Stimulated activated CD4-positive, alpha-beta T cell treated with anti-CD3 and anti-CD28 coated beads, Interleukin-12 subunit alpha, Interleukin-12 subunit beta, amount 100 ng/mL, for 48 hours (primary cell): ENCODE measurements at regions not wholly inside any gene's neighbourhood (a gene's known extent, or its start where the extent isn't known, plus 50 kb on each side); places are given as distances from the start of the nearest gene placed in this dataset.
"Not testable (repeated sequence)": the region's sequence is repeated elsewhere in the genome, so short reads cannot be mapped to it uniquely, and the experiment has no call there.

Experiments
- DNase-seq, 3 donors: peaks; one replicate each; pipeline ENCODE4 v3.0.0-alpha.2; 2020; ENCODE audit warnings: low read depth in 2 of 3, low spot score in 1 of 3

GRCh38 chr21:15455819-15456462 lies 273.8 kb upstream of the USP25 start:
- no peak for DNase-seq

GRCh38 chr21:15457965-15458364 lies 271.8 kb upstream of the USP25 start:
- no peak for DNase-seq

GRCh38 chr21:15462092-15462491 lies 267.7 kb upstream of the USP25 start:
- no peak for DNase-seq

DNA sequence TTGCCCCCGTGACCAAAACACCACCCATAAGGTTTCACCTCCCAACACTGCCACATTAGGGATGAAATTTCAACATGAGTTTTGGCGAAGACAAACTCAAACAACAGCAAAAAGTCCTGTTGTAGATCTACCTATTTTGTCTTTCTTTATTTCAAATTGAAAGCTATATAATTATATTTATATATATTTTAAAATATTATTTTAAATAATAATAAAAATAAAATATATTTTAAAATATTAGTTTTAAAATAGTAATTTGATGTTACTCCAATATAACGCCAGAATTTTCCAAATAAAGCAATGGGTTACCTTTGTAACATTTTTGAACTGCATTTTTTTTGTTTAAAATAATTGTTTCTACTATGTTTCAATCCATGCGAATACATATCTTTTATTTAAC lies 263.5 kb upstream of the USP25 start:
- DNase-seq: no peak

DNA sequence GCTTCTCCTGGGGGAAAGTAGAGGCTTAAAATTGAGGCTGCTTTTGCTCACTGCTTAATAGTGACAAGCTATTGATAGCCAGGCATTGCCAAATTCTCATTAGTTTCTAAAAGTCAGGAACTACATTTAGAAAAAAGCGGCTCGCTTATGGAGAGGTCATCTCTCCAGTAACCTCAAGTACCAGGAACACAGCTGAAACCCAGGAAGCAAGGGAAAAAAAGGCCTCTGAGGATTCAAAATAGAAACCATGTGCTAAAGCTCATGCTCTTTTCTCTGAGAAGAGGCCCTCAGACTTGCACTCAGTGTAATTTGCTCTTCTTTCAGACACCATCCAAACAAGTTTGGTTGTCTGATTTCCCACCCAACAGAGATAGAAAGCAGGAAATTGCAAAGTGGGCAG lies 261.4 kb upstream of the USP25 start:
- DNase-seq: no peak

- no peak for DNase-seq
Measured at GRCh38 chr21:15472108-15473040, 257.4 kb upstream of the USP25 start.

GRCh38 chr21:15477773-15478172 lies 252.0 kb upstream of the USP25 start:
- DNase-seq: not testable (repeated sequence)

DNA sequence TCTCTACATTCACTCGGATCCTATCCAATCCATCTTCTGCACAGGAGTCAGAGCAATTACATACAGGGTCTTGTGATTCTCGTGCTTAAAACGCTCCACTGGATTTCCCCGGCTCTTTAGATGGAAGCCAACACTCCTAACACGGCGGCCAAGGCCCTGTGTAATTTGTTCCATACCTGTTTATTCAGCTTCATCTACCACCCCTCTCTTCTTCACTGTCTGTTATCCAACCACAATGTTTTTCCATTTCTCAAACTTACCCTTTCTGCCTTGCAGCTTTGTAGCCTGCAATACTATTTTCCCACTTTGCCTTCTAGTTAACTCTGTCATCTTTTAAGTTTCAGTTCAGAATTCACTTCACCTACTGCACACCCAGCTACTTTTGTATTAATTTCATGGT lies 249.6 kb upstream of the USP25 start:
- DNase-seq: no peak

GRCh38 chr21:15483138-15483780 lies 246.5 kb upstream of the USP25 start:
- DNase-seq: peak; percentile 64 to 73 (median 66)

DNA sequence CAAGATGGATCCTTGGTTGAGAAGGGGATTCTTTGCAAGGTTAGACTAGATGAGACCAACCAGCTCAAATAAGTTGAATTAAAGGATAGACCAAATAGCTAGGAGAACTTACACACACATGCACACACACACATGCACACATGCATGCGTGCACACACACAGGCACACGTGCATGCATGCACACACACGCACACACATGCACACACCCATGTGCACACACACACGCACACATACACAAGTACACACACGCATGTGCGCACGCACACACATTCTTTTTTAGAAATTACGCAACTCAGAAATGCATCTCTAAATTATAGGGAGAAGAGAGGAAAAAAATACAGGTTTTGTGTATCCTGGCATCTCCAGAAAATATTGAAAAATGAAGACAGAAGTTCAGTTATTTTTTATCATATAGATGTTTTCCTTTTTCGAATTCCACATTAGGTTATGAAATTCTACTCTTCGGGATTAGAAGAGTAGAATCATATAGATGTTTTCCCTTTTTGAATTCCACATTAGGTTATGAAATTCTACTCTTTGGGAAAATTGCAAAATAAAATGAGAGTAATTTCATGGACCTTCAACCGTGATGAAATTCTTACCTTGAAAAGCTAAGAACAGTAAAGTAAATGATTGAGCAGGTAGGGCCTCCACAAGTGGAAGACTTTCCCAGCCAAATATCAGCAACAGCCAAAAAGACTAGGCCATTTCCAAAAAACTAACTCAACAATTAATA lies 243.2 kb upstream of the USP25 start:
- no peak for DNase-seq

DNA sequence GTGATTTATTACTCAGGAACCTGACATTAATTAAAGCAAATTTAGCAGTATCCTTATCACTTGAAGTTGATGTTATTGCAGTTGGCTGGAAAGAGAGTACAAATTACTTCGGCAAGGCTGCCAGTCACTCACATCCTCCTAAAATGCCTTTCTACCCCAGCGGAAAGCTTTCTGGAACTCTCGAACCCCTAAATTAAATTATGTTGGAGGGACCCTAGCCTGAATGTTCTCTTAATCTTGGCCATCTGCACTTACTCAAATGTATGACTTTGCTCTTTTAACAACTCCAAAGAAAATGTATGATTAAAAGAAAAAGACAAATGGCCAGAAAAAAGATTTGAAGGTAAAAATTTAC lies 242.6 kb upstream of the USP25 start:
- no peak for DNase-seq

- no peak for DNase-seq
Measured at GRCh38 chr21:15491100-15491499, 238.7 kb upstream of the USP25 start.

- no peak for DNase-seq
Measured at GRCh38 chr21:15493646-15494045, 236.1 kb upstream of the USP25 start.

- no peak for DNase-seq
Measured at GRCh38 chr21:15494481-15494880, 235.3 kb upstream of the USP25 start.

DNA sequence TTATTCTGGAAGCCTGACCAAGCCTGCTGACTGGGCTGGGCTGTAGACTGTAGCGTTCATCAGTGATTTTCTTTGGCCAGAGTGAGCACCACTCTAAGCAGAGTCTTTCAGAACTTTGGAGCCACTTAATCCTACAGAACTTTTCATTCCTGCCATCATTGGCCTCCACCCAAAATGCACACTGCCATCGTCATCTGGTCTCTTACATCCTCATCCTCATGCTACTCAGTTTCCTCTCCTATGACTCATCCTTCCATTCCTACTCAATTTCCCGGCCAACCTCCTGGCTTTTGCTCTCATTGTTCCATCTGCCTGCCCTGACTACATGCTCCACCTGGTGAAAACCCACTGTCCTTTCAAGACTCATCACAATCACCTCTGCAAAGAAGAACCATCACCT lies 233.8 kb upstream of the USP25 start:
- DNase-seq: no peak

GRCh38 chr21:15496911-15497310 lies 232.9 kb upstream of the USP25 start:
- DNase-seq: no peak

DNA sequence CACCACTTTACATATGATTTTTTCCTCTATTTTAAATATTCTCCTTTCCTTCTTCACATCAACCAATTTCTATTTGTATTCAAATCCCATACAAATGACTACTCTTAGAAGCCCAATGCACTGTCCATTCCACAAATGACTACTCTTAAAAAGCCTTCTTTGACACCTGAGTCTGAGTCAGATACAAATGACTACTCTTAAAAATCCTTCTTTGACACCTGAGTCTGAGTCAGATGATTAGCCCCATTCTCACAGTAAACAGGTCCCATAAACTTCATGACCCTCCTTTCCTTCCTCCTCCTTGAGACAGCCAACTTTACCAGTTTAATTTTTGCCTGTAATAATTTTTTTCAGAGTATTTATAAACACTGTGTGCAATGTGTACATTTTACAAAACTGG lies 231.3 kb upstream of the USP25 start:
- DNase-seq: no peak

DNA sequence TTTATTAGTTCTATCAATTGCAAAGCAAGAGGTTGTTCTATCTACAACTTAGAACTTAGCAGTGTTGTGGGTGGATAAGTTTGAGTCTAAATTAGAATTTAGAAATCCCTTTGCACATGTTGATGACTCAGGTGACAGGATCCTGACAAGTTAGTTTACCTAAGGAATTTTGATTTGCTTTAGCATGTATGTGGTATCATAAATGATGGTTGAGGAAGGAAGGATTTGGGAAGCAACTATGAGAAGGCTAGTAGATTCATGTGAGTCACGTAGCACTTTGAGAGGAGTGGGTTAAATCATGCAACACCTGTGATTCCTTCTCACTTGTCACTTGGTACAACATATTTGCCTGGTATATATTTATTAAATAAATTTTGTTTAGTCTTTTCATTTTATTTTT lies 223.7 kb upstream of the USP25 start:
- no peak for DNase-seq

DNA sequence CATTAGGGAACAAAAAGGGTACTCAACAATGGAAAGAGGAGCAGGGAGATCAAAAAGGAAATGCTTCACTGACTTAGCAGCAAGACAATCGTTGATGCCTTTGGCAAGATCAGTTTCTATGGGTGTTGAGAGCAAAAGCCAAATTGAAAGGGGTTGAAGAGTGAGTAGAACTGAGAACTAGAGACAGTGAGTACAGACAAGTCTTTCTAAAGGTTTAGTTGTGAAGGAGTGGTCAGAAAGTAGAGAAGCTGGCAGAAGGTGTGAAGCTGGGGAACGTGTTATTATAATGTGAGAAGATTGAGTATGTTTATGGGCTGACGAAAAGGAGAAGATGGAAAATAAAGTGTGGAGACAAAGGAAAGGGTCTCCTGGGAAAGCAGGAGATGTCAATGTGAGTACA lies 221.2 kb upstream of the USP25 start:
- no peak for DNase-seq

- peak in 2 of 3 donors; percentile 27 for DNase-seq
Measured at GRCh38 chr21:15514073-15514946, 215.5 kb upstream of the USP25 start.

DNA sequence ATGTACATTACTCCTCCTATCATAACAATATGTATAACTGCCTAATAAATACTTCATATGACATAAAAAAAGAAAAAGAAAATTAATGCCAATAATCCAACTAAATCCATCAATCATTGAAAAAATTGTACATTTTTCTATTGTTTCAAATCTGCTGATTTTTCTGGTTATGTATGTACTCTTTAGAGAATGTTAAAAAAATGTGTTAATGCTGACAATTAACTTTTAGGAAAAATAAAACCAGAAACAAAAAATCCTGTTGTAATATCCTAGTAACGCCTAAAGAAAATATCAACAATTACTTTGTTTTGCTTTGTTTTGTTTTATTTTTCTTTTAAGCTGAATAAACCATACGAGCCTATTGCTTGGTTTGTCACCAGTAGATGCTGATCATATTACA lies 213.9 kb upstream of the USP25 start:
- no peak for DNase-seq
